Lung (tissue), 11 donors: ENCODE measurements at regions not wholly inside any gene's neighbourhood (a gene's known extent, or its start where the extent isn't known, plus 50 kb on each side); places are given as distances from the start of the nearest gene placed in this dataset.

ENCODE experiments used
- ATAC-seq: fragments of 200-7000 bp; cut with Tn5 transposase; one replicate; pipeline ENCODE4 v1.9.1; 2020; ENCODE audit warnings: moderate number of reproducible peaks; ENCODE audit not compliant: insufficient read depth, low FRiP score
- DNase-seq, 3 donors: peaks; one replicate each; pipeline ENCODE4 v3.0.0-alpha.2; 2013 to 2017
- H3K27ac ChIP-seq, 2 donors: one replicate each; pipeline ENCODE4 v1.5.1; 2013; ENCODE audit warnings: mild to moderate bottlenecking in 2 of 2, moderate library complexity in 2 of 2, control low read depth in 1 of 2, inconsistent platforms in 1 of 2, low read depth in 1 of 2, low read length in 1 of 2
- H3K27me3 ChIP-seq, 3 donors: one replicate each; pipeline ENCODE4 v1.5.1; 2013; ENCODE audit warnings: low read length in 2 of 3; ENCODE audit not compliant: control insufficient read depth in 3 of 3, insufficient read depth in 3 of 3
- H3K36me3 ChIP-seq, 4 donors: one replicate each; pipeline ENCODE4 v1.5.1; 2013; ENCODE audit warnings: low read length in 4 of 4, mild to moderate bottlenecking in 1 of 4, moderate library complexity in 1 of 4; ENCODE audit not compliant: control insufficient read depth in 4 of 4, insufficient read depth in 4 of 4
- H3K4me1 ChIP-seq, 5 donors: one replicate each; pipeline ENCODE4 v1.5.1; 2013; ENCODE audit warnings: low read length in 5 of 5, mild to moderate bottlenecking in 2 of 5, moderate library complexity in 1 of 5; ENCODE audit not compliant: control insufficient read depth in 5 of 5, insufficient read depth in 5 of 5
- H3K4me3 ChIP-seq: one replicate; pipeline ENCODE4 v1.5.1; 2013; ENCODE audit warnings: mild to moderate bottlenecking, control low read depth, moderate library complexity
- H3K9ac ChIP-seq, 2 donors: one replicate each; pipeline ENCODE4 v1.5.1; 2013; ENCODE audit warnings: low read length in 2 of 2, control low read depth in 1 of 2; ENCODE audit not compliant: insufficient read depth in 1 of 2
- H3K9me3 ChIP-seq, 4 donors: one replicate each; pipeline ENCODE4 v1.5.1; 2013; ENCODE audit warnings: low read length in 3 of 4, mild to moderate bottlenecking in 1 of 4, moderate library complexity in 1 of 4; ENCODE audit not compliant: control insufficient read depth in 4 of 4, insufficient read depth in 3 of 4
- WGBS, 2 donors: extraction: QIAGEN DNeasy Blood & Tissue Kit; methylation state at CpG; one replicate each; pipeline ENCODE4 v1.1.7; 2013; 5-methylcytosine and 5-hydroxymethylcytosine counted together
- TF ChIP-seq, protein P1 (sequence below): IDR thresholded peaks from 2 replicates; pipeline ENCODE4 v1.5.1; 2012; ENCODE audit warnings: mild to moderate bottlenecking; ENCODE audit errors: control extremely low read depth, extremely low read depth
- donor health status: control.
- donor health status: control.
- donor health status: Bipolar disorder and iron deficiency.
- donor health status: healthy.
- donor health status: DM: yes; HTN: yes; CAD: no.

DNA sequence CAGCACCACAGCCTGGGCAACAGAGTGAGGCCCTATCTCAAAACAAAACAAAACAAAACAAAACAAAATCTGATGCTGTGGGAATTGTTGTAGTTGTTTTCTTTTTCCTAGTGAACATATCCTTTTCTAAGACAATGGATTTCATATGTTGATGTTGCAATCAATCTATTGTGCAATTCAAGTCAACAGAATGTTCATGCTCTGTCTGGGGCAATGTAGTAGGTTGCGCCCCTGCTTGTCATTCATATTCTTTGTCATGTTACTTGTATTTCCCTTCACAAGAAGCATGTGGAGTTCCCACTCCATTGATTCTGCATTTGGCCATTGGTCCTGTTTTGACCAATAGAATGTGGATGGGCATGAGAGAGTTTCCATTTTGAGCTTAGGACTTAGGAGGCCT, 223.9 kb downstream of the DUSP10 start:
- Histone ChIP-seq H3K4me3 (no peak overlapping the region), H3K9ac (no peak overlapping the region), H3K27me3 (no peaks in the 10 kb centered on the region), H3K4me1 (no peaks in the 10 kb centered on the region), H3K9me3 (no peaks in the 10 kb centered on the region), H3K27ac (no peak overlapping the region), H3K36me3 (no peaks in the 10 kb centered on the region)
- ATAC-seq = no peak
- peak in 2 of 3 donors; percentile 11 to 43 for DNase-seq
- 71 to 78% methylated on average over 1 of the region's 1 CpG for WGBS, 2 donors
- TF ChIP-seq, protein P1, sequence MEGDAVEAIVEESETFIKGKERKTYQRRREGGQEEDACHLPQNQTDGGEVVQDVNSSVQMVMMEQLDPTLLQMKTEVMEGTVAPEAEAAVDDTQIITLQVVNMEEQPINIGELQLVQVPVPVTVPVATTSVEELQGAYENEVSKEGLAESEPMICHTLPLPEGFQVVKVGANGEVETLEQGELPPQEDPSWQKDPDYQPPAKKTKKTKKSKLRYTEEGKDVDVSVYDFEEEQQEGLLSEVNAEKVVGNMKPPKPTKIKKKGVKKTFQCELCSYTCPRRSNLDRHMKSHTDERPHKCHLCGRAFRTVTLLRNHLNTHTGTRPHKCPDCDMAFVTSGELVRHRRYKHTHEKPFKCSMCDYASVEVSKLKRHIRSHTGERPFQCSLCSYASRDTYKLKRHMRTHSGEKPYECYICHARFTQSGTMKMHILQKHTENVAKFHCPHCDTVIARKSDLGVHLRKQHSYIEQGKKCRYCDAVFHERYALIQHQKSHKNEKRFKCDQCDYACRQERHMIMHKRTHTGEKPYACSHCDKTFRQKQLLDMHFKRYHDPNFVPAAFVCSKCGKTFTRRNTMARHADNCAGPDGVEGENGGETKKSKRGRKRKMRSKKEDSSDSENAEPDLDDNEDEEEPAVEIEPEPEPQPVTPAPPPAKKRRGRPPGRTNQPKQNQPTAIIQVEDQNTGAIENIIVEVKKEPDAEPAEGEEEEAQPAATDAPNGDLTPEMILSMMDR = no peak

DNA sequence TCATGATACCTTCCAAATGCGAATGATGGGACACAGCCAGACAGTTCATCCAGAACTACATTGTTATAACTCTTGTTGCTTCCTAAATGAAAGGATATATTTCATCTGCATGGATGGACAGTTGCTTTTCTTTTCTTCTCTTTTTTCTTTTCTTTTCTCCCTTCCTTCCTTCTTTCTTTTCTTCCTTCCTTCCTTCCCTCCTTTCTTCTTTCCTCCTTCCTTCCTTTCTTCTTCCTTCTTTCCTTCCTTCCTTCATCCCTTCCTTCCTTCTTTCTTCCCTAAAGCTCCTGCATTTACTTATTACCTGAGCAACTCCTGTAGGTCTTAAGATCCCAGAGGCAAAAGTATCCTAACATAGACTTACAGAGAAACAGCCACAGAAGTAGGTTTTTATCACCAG, 221.6 kb downstream of the DUSP10 start:
- no peak overlapping the region for H3K27ac ChIP-seq
- no peaks in the 10 kb centered on the region for H3K27me3 ChIP-seq
- 96 to 100% methylated on average over 1 of the region's 1 CpG for WGBS, 2 donors
- H3K4me1 ChIP-seq = no peaks in the 10 kb centered on the region
- no peaks in the 10 kb centered on the region for H3K9me3 ChIP-seq
- no peak for DNase-seq
- H3K9ac ChIP-seq = no peak overlapping the region
- no peak for ATAC-seq
- TF ChIP-seq, protein P1 = no peak
- no peak overlapping the region for H3K4me3 ChIP-seq
- no peaks in the 10 kb centered on the region for H3K36me3 ChIP-seq

DNA sequence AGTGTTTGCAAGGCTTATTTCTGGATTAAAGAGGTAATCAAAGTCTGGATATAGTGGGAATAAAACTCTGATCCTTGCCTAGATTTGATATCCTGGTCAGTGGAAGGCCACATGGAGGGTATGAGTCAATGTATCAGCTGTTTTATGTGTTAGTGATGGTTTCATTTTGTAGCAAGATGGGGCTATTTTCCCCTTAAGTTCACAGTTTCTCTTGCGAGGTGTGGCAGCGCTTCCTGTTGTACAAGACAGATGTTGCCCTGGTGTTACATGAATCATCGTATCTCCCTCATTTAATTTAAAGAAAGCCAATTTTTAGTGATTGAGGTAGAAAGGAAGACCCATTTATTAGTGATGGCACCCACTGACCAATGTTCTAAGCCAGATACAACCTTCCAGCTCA, 220.2 kb downstream of the DUSP10 start:
- Histone ChIP-seq H3K4me1 (no peaks in the 10 kb centered on the region), H3K27me3 (no peaks in the 10 kb centered on the region), H3K9ac (no peak overlapping the region), H3K9me3 (no peaks in the 10 kb centered on the region), H3K36me3 (no peaks in the 10 kb centered on the region), H3K4me3 (no peak overlapping the region), H3K27ac (no peak overlapping the region)
- TF ChIP-seq, protein P1 = no peak
- WGBS, 2 donors = 86 to 87% methylated on average over 3 of the region's 3 CpGs
- ATAC-seq (no peak), DNase-seq (no peak)

DNA sequence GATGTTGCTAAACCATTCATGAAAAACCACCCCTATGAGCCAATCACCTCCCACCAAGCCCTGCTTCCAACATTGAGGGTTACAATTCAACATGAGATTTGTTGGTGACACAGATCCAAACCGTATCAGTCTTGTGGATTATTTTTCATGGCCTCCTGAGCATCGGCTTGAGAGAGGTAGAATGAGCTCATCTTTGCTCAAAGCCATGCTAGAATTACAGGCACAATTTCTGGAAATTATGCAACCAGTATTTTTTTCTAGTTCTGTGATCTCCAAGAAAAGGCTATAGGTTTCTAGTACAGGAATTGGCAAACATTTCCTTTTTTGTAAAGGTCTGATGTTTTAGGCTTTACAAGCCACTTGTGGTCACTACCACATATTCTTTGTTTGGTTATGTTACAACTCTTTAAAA, 219.4 kb downstream of the DUSP10 start:
- 78 to 84% methylated on average over 2 of the region's 2 CpGs for WGBS, 2 donors
- TF ChIP-seq, protein P1 = no peak

More for the DNA sequence above, 219.4 kb downstream of the DUSP10 start:
- Histone ChIP-seq H3K9ac (no peak overlapping the region), H3K9me3 (no peaks in the 10 kb centered on the region), H3K4me1 (no peaks in the 10 kb centered on the region), H3K27me3 (no peaks in the 10 kb centered on the region), H3K4me3 (no peak overlapping the region), H3K27ac (no peak overlapping the region), H3K36me3 (no peaks in the 10 kb centered on the region)
- ATAC-seq (no peak), DNase-seq (no peak)
